ENCODE measurements at regions not wholly inside any gene's neighbourhood (a gene's known extent, or its start where the extent isn't known, plus 50 kb on each side); places are given as distances from the start of the nearest gene placed in this dataset.

- TF ChIP-seq REST (IDR thresholded peaks at IDR 0.05; ENCODE audit: insufficient read depth in 1 of 2, low read depth in 2 of 2, low read length in 2 of 2) = no peak
- TF ChIP-seq POLR2AphosphoS5 (IDR thresholded peaks at IDR 0.05; ENCODE audit: low read depth, low read length) = no peak
- TF ChIP-seq SIN3A (IDR thresholded peaks at IDR 0.05; ENCODE audit: borderline replicate concordance, insufficient read depth, low read length) = no peak
- no peak for TF ChIP-seq TAF1 (IDR thresholded peaks at IDR 0.05; ENCODE audit: borderline replicate concordance, insufficient read depth, low read length)
Measured at GRCh38 chr10:16141499-16141898, 281.2 kb upstream of the MINDY3 start.

Measured in PFSK-1 (cell line).